ENCODE measurements at regions not wholly inside any gene's neighbourhood (a gene's known extent, or its start where the extent isn't known, plus 50 kb on each side); places are given as distances from the start of the nearest gene placed in this dataset.

DNA sequence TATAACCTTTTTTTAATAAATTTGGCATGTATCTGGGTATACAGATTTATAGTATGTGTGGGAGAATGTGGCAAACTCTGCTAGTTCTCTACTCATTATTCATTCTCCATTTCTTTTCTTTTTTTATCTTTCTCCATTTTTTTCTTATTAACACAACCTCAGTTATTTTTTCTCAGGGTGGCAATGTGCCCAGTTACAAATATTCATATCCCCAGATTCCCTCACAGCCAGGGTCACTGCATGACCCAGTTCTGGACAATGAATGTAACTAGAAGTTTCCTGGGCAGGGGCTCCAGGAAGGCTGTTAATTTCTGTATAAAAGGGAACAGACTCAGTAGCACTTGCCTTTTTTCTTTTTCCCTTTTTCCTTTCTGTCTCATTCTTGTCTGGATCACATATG is 95.6 kb downstream of the VCPKMT start:
- TF ChIP-seq POLR2AphosphoS5 (IDR thresholded peaks at IDR 0.05; ENCODE audit: low read depth, low read length), result no peak
- TF ChIP-seq TAF1 (IDR thresholded peaks at IDR 0.05; ENCODE audit: borderline replicate concordance, low read depth, low read length), result no peak
